ENCODE measurements at regions not wholly inside any gene's neighbourhood (a gene's known extent, or its start where the extent isn't known, plus 50 kb on each side); places are given as distances from the start of the nearest gene placed in this dataset.
"Not testable (repeated sequence)": the region's sequence is repeated elsewhere in the genome, so short reads cannot be mapped to it uniquely, and the experiment has no call there.

DNA sequence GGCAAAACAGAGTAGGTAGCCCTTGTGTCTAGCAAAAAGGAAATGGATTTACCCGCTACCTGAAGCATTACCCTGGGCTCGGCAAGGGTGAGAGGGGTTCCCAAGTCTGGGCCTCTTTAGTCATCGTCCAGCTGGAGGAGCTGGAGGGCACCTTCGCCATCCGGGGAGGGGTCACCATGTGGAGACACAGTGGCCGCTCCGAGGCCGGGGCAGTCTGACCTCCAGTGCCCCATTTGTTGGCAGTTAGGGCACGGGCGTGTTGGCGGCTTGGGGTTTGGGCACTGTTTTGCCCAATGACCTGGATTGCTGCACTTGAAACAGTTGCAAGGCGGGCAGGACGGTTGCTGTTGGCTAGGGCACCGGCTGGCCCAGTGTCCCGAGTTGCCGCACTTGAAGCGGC lies 581.8 kb downstream of the SUCLG1 start:
- TF ChIP-seq, protein P1, sequence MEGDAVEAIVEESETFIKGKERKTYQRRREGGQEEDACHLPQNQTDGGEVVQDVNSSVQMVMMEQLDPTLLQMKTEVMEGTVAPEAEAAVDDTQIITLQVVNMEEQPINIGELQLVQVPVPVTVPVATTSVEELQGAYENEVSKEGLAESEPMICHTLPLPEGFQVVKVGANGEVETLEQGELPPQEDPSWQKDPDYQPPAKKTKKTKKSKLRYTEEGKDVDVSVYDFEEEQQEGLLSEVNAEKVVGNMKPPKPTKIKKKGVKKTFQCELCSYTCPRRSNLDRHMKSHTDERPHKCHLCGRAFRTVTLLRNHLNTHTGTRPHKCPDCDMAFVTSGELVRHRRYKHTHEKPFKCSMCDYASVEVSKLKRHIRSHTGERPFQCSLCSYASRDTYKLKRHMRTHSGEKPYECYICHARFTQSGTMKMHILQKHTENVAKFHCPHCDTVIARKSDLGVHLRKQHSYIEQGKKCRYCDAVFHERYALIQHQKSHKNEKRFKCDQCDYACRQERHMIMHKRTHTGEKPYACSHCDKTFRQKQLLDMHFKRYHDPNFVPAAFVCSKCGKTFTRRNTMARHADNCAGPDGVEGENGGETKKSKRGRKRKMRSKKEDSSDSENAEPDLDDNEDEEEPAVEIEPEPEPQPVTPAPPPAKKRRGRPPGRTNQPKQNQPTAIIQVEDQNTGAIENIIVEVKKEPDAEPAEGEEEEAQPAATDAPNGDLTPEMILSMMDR (IDR thresholded peaks at IDR 0.05): not testable (repeated sequence)
- TF ChIP-seq ZFX (IDR thresholded peaks at IDR 0.05; ENCODE audit: borderline replicate concordance): not testable (repeated sequence)

All from 22Rv1 (cell line).